Activated naive CD8-positive, alpha-beta T cell treated with anti-CD3 and anti-CD28 coated beads, Interleukin-2, amount 10 ng/mL, durations not matched to agents 7 days and 5 days (primary cell): ENCODE measurements at regions not wholly inside any gene's neighbourhood (a gene's known extent, or its start where the extent isn't known, plus 50 kb on each side); places are given as distances from the start of the nearest gene placed in this dataset.
"Not testable (repeated sequence)": the region's sequence is repeated elsewhere in the genome, so short reads cannot be mapped to it uniquely, and the experiment has no call there.

ENCODE experiments used
- ATAC-seq: fragments of 150-1000 bp; cut with Tn5 transposase; one replicate; pipeline ENCODE4 v1.10.0; 2021; ENCODE audit warnings: low read depth, moderate library complexity
- POLR2A ChIA-PET: fragments of 350-600 bp; sonication (Branson Sonifier 250); formaldehyde crosslinking; loops from one replicate; lab custom pipeline; 2021; ENCODE audit warnings: antibody characterized with exemption; lab: Charles Lee
- DNase-seq: peaks from one replicate; pipeline ENCODE4 v3.0.0; 2021
- H3K27ac Mint-ChIP-seq: one replicate; pipeline ENCODE4 v1.8.0; 2022; ENCODE audit warnings: mild to moderate bottlenecking, mixed read lengths
- H3K27me3 Mint-ChIP-seq: one replicate; pipeline ENCODE4 v1.8.0; 2022; ENCODE audit warnings: mild to moderate bottlenecking, moderate library complexity, mixed read lengths
- H3K36me3 Mint-ChIP-seq: one replicate; pipeline ENCODE4 v1.8.0; 2021; ENCODE audit warnings: mild to moderate bottlenecking, mixed read lengths
- H3K4me1 Mint-ChIP-seq: one replicate; pipeline ENCODE4 v1.8.0; 2021; ENCODE audit warnings: mixed read lengths
- H3K4me3 Mint-ChIP-seq: one replicate; pipeline ENCODE4 v1.8.0; 2022; ENCODE audit warnings: mild to moderate bottlenecking, moderate library complexity, mixed read lengths
- H3K9me3 Mint-ChIP-seq: one replicate; pipeline ENCODE4 v1.8.0; 2021; ENCODE audit warnings: mixed read lengths

DNA sequence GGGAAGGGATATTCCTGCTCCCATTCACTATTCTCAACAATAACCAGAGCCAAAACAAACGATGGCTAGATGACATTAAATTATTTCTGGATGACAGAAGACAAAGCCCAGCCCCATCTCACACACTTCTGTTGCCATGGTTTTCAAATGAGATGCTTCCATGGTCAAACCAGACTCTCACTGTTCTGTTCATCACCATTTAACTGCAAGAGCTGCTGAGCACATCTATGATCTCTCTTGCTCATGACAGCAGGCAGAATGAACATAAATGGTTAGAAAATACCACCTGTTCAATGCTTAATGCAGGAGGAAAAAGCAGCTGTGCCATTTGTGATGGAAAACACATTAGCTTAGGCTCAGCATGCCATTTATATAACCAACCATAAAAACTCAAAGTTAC is 758.6 kb upstream of the ZWINT start:
- Mint-ChIP-seq H3K9me3 (peaks cover 1% of the 10 kb centered on the region), H3K4me1 (no peaks in the 10 kb centered on the region), H3K36me3 (no peaks in the 10 kb centered on the region), H3K4me3 (no peak overlapping the region), H3K27me3 (no peaks in the 10 kb centered on the region), H3K27ac (no peak overlapping the region)
- DNase-seq (no peak), ATAC-seq (no peak)
- POLR2A ChIA-PET, result no interaction called here

DNA sequence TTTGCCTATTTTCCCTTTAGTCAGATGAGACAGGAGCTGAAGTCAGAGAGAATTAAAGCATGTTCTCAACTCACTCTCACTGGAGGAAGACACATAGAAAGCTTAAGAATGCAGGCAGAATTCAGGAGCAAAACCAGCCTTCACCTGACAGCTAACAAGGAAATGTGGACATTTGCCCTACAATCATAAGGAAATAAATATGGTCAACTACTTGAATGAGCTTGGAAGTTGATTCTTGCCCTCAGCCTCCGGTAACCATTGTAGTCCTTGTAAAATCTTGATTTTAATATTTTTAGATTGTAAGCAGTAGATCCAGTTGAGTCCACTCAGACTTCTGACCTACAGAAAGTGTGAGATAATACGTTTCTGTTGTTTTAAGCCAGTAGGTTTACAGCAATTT is 752.5 kb upstream of the ZWINT start:
- ATAC-seq (no peak), DNase-seq (no peak)
- H3K36me3 Mint-ChIP-seq, result no peaks in the 10 kb centered on the region
- no peaks in the 10 kb centered on the region for H3K4me1 Mint-ChIP-seq
- H3K27me3 Mint-ChIP-seq, result no peaks in the 10 kb centered on the region
- no peak overlapping the region for H3K27ac Mint-ChIP-seq
- H3K9me3 Mint-ChIP-seq, result no peaks in the 10 kb centered on the region
- POLR2A ChIA-PET, result no interaction called here
- no peak overlapping the region for H3K4me3 Mint-ChIP-seq

GRCh38 chr10:57102236-57102635 is 741.2 kb upstream of the ZWINT start:
- DNase-seq (no peak), ATAC-seq (no peak)
- H3K4me3 Mint-ChIP-seq, result no peak overlapping the region
- no peaks in the 10 kb centered on the region for H3K27me3 Mint-ChIP-seq
- no peaks in the 10 kb centered on the region for H3K9me3 Mint-ChIP-seq
- no peak overlapping the region for H3K27ac Mint-ChIP-seq
- no peaks in the 10 kb centered on the region for H3K36me3 Mint-ChIP-seq
- POLR2A ChIA-PET, result no interaction called here
- H3K4me1 Mint-ChIP-seq, result no peaks in the 10 kb centered on the region

DNA sequence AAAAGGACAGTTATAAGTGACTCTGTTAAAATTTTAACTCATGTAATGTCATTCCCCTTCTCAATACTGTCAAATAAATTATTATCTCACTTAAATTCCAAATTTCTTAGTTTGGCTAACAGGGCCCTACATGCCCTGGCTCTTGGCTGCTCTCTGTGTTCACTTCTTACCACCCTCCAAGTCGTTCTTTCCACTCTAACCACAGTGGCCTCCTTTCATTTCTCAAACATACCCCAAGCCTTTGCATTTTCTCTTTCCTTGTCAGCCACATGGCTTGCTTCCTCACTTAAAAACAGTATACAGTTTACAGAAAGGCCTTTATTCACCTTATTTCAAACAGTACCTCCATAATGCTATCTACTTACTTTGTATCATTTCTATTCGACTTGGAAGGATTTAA is 737.1 kb upstream of the ZWINT start:
- ATAC-seq (no peak), DNase-seq (no peak)
- no peaks in the 10 kb centered on the region for H3K36me3 Mint-ChIP-seq
- no peak overlapping the region for H3K4me3 Mint-ChIP-seq
- POLR2A ChIA-PET, result no interaction called here
- H3K9me3 Mint-ChIP-seq, result peaks cover 4% of the 10 kb centered on the region
- no peaks in the 10 kb centered on the region for H3K4me1 Mint-ChIP-seq
- H3K27me3 Mint-ChIP-seq, result no peaks in the 10 kb centered on the region
- H3K27ac Mint-ChIP-seq, result no peak overlapping the region

- Mint-ChIP-seq H3K4me1 (no peaks in the 10 kb centered on the region), H3K27me3 (no peaks in the 10 kb centered on the region), H3K9me3 (peaks cover 6% of the 10 kb centered on the region), H3K4me3 (no peak overlapping the region), H3K27ac (no peak overlapping the region), H3K36me3 (no peaks in the 10 kb centered on the region)
- DNase-seq (no peak), ATAC-seq (no peak)
- POLR2A ChIA-PET, result no interaction called here
Observed at GRCh38 chr10:57096044-57096443, 735.0 kb upstream of the ZWINT start.

- Mint-ChIP-seq H3K9me3 (peaks cover 6% of the 10 kb centered on the region), H3K27me3 (no peaks in the 10 kb centered on the region), H3K36me3 (no peaks in the 10 kb centered on the region), H3K4me1 (no peaks in the 10 kb centered on the region), H3K27ac (no peak overlapping the region), H3K4me3 (no peak overlapping the region)
- no peak for ATAC-seq
- POLR2A ChIA-PET, result no interaction called here
- DNase-seq, result no peak
Observed at GRCh38 chr10:57094965-57095364, 733.9 kb upstream of the ZWINT start.

DNA sequence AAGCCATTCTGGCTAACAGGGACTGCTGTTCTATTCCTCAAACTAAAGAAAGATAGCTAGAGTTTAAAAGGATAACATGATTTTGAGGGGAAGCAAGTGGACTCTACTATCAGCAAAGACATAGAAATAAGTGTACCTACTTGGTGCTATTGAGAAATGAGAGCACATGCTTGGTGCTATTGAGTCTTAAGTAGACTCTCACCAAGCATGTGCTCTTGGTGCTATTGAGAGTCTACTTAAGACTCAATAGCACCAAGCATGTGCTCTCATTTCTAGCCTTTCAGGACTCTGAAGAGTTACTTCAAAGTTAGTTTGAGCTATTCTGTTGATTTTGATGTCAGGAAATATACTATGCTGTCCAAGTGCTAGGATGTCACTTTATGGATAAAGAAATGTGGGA is 733.0 kb upstream of the ZWINT start:
- Mint-ChIP-seq H3K36me3 (no peaks in the 10 kb centered on the region), H3K4me3 (no peak overlapping the region), H3K27me3 (no peaks in the 10 kb centered on the region), H3K9me3 (peaks cover 6% of the 10 kb centered on the region), H3K4me1 (no peaks in the 10 kb centered on the region), H3K27ac (no peak overlapping the region)
- no peak for ATAC-seq
- POLR2A ChIA-PET, result no interaction called here
- DNase-seq, result no peak

DNA sequence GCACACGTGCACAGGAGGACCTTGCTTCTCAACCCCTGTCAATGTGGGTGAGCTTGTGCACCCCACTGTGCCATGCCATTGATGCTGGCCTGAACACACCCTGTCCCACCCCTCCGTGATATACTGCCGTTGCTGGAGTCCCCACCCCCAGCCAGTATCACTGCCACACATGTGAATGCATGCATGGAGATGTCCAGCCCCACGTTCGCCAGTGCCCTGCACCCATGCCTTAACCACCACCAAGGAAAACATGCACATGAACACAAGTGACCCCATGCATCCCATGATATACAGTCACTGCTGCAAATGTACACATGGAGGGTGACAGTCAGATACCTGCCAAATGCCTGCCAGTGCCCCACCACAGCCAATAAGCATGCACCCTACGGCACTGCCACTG is 692.5 kb upstream of the ZWINT start:
- Mint-ChIP-seq H3K27ac (no peak overlapping the region), H3K4me3 (no peak overlapping the region), H3K36me3 (no peaks in the 10 kb centered on the region), H3K9me3 (peaks cover 11% of the 10 kb centered on the region), H3K27me3 (no peaks in the 10 kb centered on the region), H3K4me1 (no peaks in the 10 kb centered on the region)
- POLR2A ChIA-PET, result no interaction called here
- no peak for ATAC-seq
- DNase-seq, result no peak

DNA sequence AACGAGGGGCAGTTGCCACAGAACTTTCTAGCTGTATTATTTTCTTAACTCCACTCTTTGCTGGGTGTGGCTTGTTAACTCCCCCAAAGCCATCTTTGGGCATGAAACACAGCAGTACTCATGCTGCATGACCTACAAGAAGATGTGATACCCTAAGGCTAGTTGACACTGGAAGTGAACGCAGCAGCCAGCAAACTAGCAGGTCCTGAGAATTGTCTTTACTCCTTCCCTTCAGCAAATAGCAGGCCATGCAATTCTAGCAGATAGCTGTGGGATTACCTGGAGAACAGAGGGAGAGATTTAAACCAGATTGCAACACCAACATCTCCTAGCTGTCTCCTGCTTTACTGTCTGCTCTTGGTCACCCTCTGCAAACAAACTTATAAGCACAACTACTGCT is 688.0 kb upstream of the ZWINT start:
- POLR2A ChIA-PET, result no interaction called here
- Mint-ChIP-seq H3K9me3 (peaks cover 10% of the 10 kb centered on the region), H3K27me3 (no peaks in the 10 kb centered on the region), H3K4me1 (no peaks in the 10 kb centered on the region), H3K27ac (no peak overlapping the region), H3K4me3 (no peak overlapping the region), H3K36me3 (no peaks in the 10 kb centered on the region)
- ATAC-seq (no peak), DNase-seq (no peak)

DNA sequence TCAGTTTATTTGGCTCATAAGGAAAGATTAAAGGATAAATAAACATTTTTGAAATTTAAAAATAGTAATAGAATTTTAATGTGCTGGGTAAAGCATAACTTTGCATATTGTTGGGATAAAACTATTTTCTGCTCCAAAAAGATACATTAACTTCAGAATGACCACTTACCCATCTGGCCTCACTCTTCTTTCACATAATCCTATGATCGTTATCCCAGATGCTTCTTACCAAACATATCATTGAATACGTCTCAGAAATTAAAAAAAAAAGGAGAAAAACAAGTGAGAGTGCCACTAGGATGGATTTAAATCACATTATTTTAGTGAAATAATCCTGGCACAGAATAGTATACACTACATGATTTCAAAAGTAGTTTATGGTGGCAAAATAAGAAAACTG is 677.5 kb upstream of the ZWINT start:
- POLR2A ChIA-PET, result no interaction called here
- ATAC-seq (no peak), DNase-seq (no peak)
- Mint-ChIP-seq H3K27me3 (no peaks in the 10 kb centered on the region), H3K36me3 (no peaks in the 10 kb centered on the region), H3K27ac (no peak overlapping the region), H3K4me3 (no peak overlapping the region), H3K4me1 (no peaks in the 10 kb centered on the region), H3K9me3 (no peaks in the 10 kb centered on the region)

- H3K4me1 Mint-ChIP-seq, result no peaks in the 10 kb centered on the region
- no peaks in the 10 kb centered on the region for H3K36me3 Mint-ChIP-seq
- DNase-seq (no peak), ATAC-seq (no peak)
- H3K27me3 Mint-ChIP-seq, result no peaks in the 10 kb centered on the region
- peaks cover 10% of the 10 kb centered on the region for H3K9me3 Mint-ChIP-seq
- no peak overlapping the region for H3K4me3 Mint-ChIP-seq
- no peak overlapping the region for H3K27ac Mint-ChIP-seq
- POLR2A ChIA-PET, result no interaction called here
Observed at GRCh38 chr10:57035310-57035709, 674.3 kb upstream of the ZWINT start.

GRCh38 chr10:57032301-57032700 is 671.2 kb upstream of the ZWINT start:
- H3K27ac Mint-ChIP-seq, H3K27me3 Mint-ChIP-seq, H3K36me3 Mint-ChIP-seq, H3K4me3 Mint-ChIP-seq, POLR2A ChIA-PET, DNase-seq, ATAC-seq, H3K4me1 Mint-ChIP-seq: not testable (repeated sequence)
- peaks cover 12% of the 10 kb centered on the region for H3K9me3 Mint-ChIP-seq

DNA sequence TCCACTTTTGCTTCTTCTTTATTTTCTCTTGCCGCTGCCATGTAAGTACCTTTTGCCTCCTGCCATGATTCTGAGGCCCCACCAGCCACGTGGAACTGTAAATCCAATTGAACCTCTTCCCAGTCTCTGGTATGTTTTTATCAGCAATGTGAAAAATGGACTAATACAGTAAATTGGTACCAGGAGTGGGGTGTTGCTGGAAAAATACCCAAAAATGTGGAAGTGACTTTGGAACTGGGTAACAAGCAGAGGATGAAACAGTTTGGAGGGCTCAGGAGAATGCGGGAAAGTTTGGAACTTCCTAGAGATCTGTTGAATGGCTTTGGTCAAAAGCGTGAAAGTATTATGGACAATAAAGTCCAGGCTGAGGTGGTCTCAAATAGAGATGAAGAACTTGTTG is 670.3 kb upstream of the ZWINT start:
- H3K4me3 Mint-ChIP-seq, result no peak overlapping the region
- peaks cover 12% of the 10 kb centered on the region for H3K9me3 Mint-ChIP-seq
- ATAC-seq (no peak), DNase-seq (no peak)
- no peaks in the 10 kb centered on the region for H3K27me3 Mint-ChIP-seq
- H3K4me1 Mint-ChIP-seq, result no peaks in the 10 kb centered on the region
- POLR2A ChIA-PET, result no interaction called here
- H3K36me3 Mint-ChIP-seq, result no peaks in the 10 kb centered on the region
- H3K27ac Mint-ChIP-seq, result no peak overlapping the region

GRCh38 chr10:57026307-57026706 is 665.2 kb upstream of the ZWINT start:
- DNase-seq (no peak), ATAC-seq (no peak)
- Mint-ChIP-seq H3K9me3 (peaks cover 8% of the 10 kb centered on the region), H3K27ac (no peak overlapping the region), H3K4me3 (no peak overlapping the region), H3K36me3 (no peaks in the 10 kb centered on the region), H3K27me3 (no peaks in the 10 kb centered on the region), H3K4me1 (no peaks in the 10 kb centered on the region)
- POLR2A ChIA-PET, result no interaction called here

DNA sequence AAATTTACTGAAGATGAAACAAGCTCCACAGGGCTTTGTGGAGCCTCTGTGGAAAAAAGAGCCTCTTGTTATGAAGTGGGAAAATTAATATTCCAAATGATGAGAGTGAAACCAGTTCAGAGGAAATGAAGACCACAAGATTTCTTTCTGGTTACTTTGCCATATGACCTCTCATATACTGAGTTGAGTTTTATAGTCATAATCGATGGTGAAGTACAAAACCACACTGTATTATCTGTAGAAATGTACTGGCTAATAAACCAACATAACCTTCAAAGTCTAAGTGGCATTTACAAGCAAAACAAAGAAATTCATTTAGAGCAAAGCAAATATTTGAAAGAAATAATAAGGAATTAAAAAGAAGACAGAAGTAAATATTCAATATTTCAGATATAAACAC is 662.6 kb upstream of the ZWINT start:
- ATAC-seq (no peak), DNase-seq (no peak)
- Mint-ChIP-seq H3K4me3 (no peak overlapping the region), H3K27ac (no peak overlapping the region), H3K27me3 (no peaks in the 10 kb centered on the region), H3K9me3 (peaks cover 2% of the 10 kb centered on the region), H3K36me3 (no peaks in the 10 kb centered on the region), H3K4me1 (no peaks in the 10 kb centered on the region)
- POLR2A ChIA-PET, result no interaction called here
